HCT116 (cell line): ENCODE measurements at regions not wholly inside any gene's neighbourhood (a gene's known extent, or its start where the extent isn't known, plus 50 kb on each side); places are given as distances from the start of the nearest gene placed in this dataset.

ENCODE experiments used
- ATAC-seq: fragments of 200-7000 bp; cut with Tn5 transposase; 2 replicates; pipeline ENCODE4 v1.9.1; 2020; ENCODE audit warnings: mild to moderate bottlenecking, moderate library complexity
- BruUV-seq: library from RNA; stranded (reverse); fragments of 400-500 nt; replicated peaks from 2 replicates; lab custom pipeline; 2021; lab: Mats Ljungman, UMichigan
- CTCF ChIA-PET: fragments of 300-600 bp; sonication (Branson Sonifier 250); formaldehyde crosslinking; loops from one replicate; lab custom pipeline; 2021; ENCODE audit warnings: antibody characterized with exemption; lab: Charles Lee
- POLR2A ChIA-PET: fragments of 300-600, 350-600 bp; sonication (Branson Sonifier 250); formaldehyde crosslinking; loops from one replicate; lab custom pipeline; 2021; ENCODE audit warnings: antibody characterized with exemption; lab: Charles Lee
- RAD21 ChIA-PET, 2 experiments: fragments of 300-600 bp; sonication (Branson Sonifier 250); formaldehyde crosslinking; loops; one replicate each; lab custom pipeline; 2023; ENCODE audit warnings: low total read pairs in 2 of 2; ENCODE audit not compliant: uncharacterized antibody in 2 of 2, unreplicated experiment in 2 of 2, low non-redundant PET in 1 of 2; lab: Charles Lee
- DNase-seq: peaks from one replicate; pipeline ENCODE4 v3.0.0-alpha.2; 2010; ENCODE audit warnings: low read depth, low spot score
- H2AFZ ChIP-seq: fragments of 200-600 bp; shearing (Covaris generic), sonication (generic); 2 replicates; pipeline ENCODE4 v1.6.1; 2017; ENCODE audit warnings: low read depth, mixed run types, mixed read lengths, antibody characterized with exemption, low read length; ENCODE audit not compliant: poor library complexity, severe bottlenecking
- H3K27ac ChIP-seq: 2 replicates; pipeline ENCODE4 v1.5.1; 2012; ENCODE audit warnings: low read depth, low read length
- H3K27me3 ChIP-seq: fragments of 200-600 bp; sonication (generic); 2 replicates; pipeline ENCODE4 v1.6.1; 2016; ENCODE audit warnings: mixed run types, low read length, mixed read lengths; ENCODE audit not compliant: insufficient read depth
- H3K36me3 ChIP-seq, 2 experiments: fragments of 200-500 bp in 1 of 2; fragments of 200-600 bp in 1 of 2; sonication (Bioruptor generic) in 1 of 2; sonication (generic) in 1 of 2; 2 replicates each; pipeline versions ENCODE4 v1.5.1 to v1.6.1; 2014 to 2016; ENCODE audit warnings: low read length in 2 of 2, inconsistent platforms in 1 of 2, mixed read lengths in 1 of 2, mixed run types in 1 of 2; ENCODE audit not compliant: insufficient read depth in 2 of 2, control insufficient read depth in 1 of 2
- H3K4me1 ChIP-seq, 2 experiments: fragments of 200-600 bp in 1 of 2; sonication (generic) in 1 of 2; 2 replicates each; pipeline versions ENCODE4 v1.5.1 to v1.6.1; 2012 to 2017; ENCODE audit warnings: low read length in 2 of 2, inconsistent platforms in 1 of 2, mild to moderate bottlenecking in 1 of 2, mixed read lengths in 1 of 2, mixed run types in 1 of 2, moderate library complexity in 1 of 2; ENCODE audit not compliant: insufficient read depth in 2 of 2, control insufficient read depth in 1 of 2
- H3K4me2 ChIP-seq: fragments of 200-600 bp; sonication (generic); 2 replicates; pipeline ENCODE4 v1.6.1; 2017; ENCODE audit warnings: mixed run types, low read length, mixed read lengths
- H3K4me3 ChIP-seq, 2 experiments: fragments of 200-600 bp in 1 of 2; sonication (generic) in 1 of 2; replicated peaks in 1 of 2; 2 replicates each; pipeline ENCODE4 v1.5.1; 2011 to 2016; ENCODE audit warnings: low read length in 2 of 2, control low read depth in 1 of 2, low read depth in 1 of 2, mild to moderate bottlenecking in 1 of 2, mixed read lengths in 1 of 2, mixed run types in 1 of 2
- H3K79me2 ChIP-seq: fragments of 200-600 bp; sonication (generic); 2 replicates; pipeline ENCODE4 v1.6.1; 2017; ENCODE audit warnings: mild to moderate bottlenecking, mixed run types, low read length, moderate library complexity, mixed read lengths; ENCODE audit not compliant: insufficient read depth
- H3K9ac ChIP-seq: fragments of 200-600 bp; sonication (generic); 2 replicates; pipeline ENCODE4 v1.6.1; 2016; ENCODE audit warnings: low read length, mixed read lengths
- H3K9me2 ChIP-seq: fragments of 200-600 bp; sonication (generic), shearing (Covaris generic); 2 replicates; pipeline ENCODE4 v1.6.1; 2017; ENCODE audit warnings: mixed run types, mild to moderate bottlenecking, moderate library complexity; ENCODE audit not compliant: insufficient read depth
- H3K9me3 ChIP-seq, 2 experiments: fragments of 200-500 bp in 1 of 2; fragments of 200-600 bp in 1 of 2; sonication (Bioruptor generic) in 1 of 2; sonication (generic) in 1 of 2; 2 replicates each; pipeline ENCODE4 v1.6.1; 2014 to 2017; ENCODE audit warnings: low read length in 2 of 2, mixed read lengths in 2 of 2, inconsistent platforms in 1 of 2, low read depth in 1 of 2, mild to moderate bottlenecking in 1 of 2, mixed run types in 1 of 2, moderate library complexity in 1 of 2; ENCODE audit not compliant: control insufficient read depth in 1 of 2, insufficient read depth in 1 of 2
- H4K20me1 ChIP-seq: fragments of 200-600 bp; sonication (generic), shearing (Covaris generic); 2 replicates; pipeline ENCODE4 v1.6.1; 2017; ENCODE audit warnings: mixed run types, mild to moderate bottlenecking, moderate library complexity; ENCODE audit not compliant: insufficient read depth
- EGR1 ChIP-seq: IDR thresholded peaks from 2 replicates; pipeline ENCODE4 v1.6.1; 2012; ENCODE audit warnings: low read depth
- EZH2phosphoT487 ChIP-seq: fragments of 200-600 bp; IDR thresholded peaks from 2 replicates; pipeline ENCODE4 v1.6.1; 2018; ENCODE audit warnings: antibody characterized with exemption, borderline replicate concordance
- POLR2A ChIP-seq: IDR thresholded peaks from 2 replicates; pipeline ENCODE4 v1.7.0; 2011; ENCODE audit warnings: borderline replicate concordance; ENCODE audit not compliant: insufficient read depth, insufficient read length; ENCODE audit errors: extremely low read depth
- RAD21 ChIP-seq: IDR thresholded peaks from 2 replicates; pipeline ENCODE4 v1.6.1; 2012; ENCODE audit warnings: low read depth, mild to moderate bottlenecking
- REST ChIP-seq: IDR thresholded peaks from 2 replicates; pipeline ENCODE4 v1.6.1; 2012; ENCODE audit warnings: low read depth
- SIN3A ChIP-seq: IDR thresholded peaks from 2 replicates; pipeline ENCODE4 v1.6.1; 2012; ENCODE audit warnings: low read depth
- SRF ChIP-seq: IDR thresholded peaks from 2 replicates; pipeline ENCODE4 v1.6.1; 2012; ENCODE audit warnings: low read depth
- ZFX ChIP-seq: fragments of 450-650 bp; IDR thresholded peaks from 2 replicates; pipeline ENCODE4 v1.6.1; 2017
- intact Hi-C: fragments of 100-400 bp; cut with micrococcal nuclease; formaldehyde crosslinking; loops from 2 replicates; pipeline ENCODE4 v1.10.0; 2022

DNA sequence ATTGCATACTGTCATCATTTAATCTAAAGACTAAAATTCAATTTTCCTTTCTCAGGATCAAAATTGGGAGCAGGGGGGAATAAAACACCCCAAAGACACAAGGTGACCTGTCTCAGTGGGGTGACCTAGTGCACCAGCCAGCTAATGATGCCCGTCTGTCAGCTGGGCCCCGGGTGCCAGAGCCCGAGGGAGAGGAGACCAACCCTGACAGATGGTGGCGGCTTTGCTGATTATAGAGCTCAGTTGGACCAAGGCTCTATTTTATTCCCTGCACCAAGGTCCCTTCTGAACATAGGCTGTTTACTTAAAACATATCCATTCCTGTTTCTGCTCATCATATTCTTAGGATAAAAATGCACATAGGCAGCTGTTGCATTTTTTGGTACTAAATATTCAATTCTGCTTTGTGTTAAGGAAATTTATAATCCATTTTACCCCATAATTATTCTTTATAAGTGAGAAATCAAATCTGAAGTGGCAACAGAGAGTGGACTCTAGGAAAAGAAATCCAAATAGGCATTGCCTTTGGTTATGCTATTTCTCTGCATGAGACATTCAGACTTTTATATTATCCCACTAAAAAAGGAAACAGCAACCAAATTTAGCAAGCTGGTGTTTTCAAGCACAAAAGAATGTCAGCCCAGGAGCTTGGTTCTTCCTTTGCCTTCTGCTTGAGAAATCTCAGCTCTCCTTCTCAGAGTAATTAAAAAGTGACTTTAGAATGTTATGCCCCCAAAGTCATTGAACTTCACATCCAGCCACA, 96.8 kb upstream of the IFNG-AS1 start:
- Histone ChIP-seq H3K4me2 (no peak overlapping the region), H3K27me3 (peaks cover 17% of the 10 kb centered on the region; the same call in 1 of the 2 replicates), H3K79me2 (no peaks in the 10 kb centered on the region), H3K9me3 (no peaks in the 10 kb centered on the region), H3K27ac (no peak overlapping the region), H3K36me3 (no peaks in the 10 kb centered on the region), H3K9me2 (no peaks in the 10 kb centered on the region), H3K4me1 (no peaks in the 10 kb centered on the region), H2AFZ (no peak overlapping the region), H4K20me1 (no peaks in the 10 kb centered on the region), H3K4me3 (no peak overlapping the region), H3K9ac (no peak overlapping the region)
- ChIA-PET RAD21 (no interaction called here), CTCF (no interaction called here), POLR2A (no interaction called here)
- TF ChIP-seq SRF (no peak), POLR2A (no peak), REST (no peak), RAD21 (no peak), SIN3A (no peak), EGR1 (no peak), ZFX (no peak), EZH2phosphoT487 (no peak)
- no peak for DNase-seq
- intact Hi-C loops: no loop called here
- no peak for ATAC-seq
- BruUV-seq: no TSS peak
